ENCODE measurements at regions not wholly inside any gene's neighbourhood (a gene's known extent, or its start where the extent isn't known, plus 50 kb on each side); places are given as distances from the start of the nearest gene placed in this dataset.

- no peak overlapping the region for H3K27ac ChIP-seq (ENCODE audit: insufficient read depth, low read length)
- TF ChIP-seq CTCF (conservative IDR thresholded peaks at IDR 0.05 in 1 of 2, IDR thresholded peaks at IDR 0.05 in 1 of 2; ENCODE audit: low read depth in 1 of 2, low read length in 2 of 2), result no peak
- no peak for TF ChIP-seq EZH2 (IDR thresholded peaks at IDR 0.05; ENCODE audit: low read length, missing control alignments)
- no peak for DNase-seq (ENCODE audit: low read depth in 2 of 2)
- peaks cover 2% of the 10 kb centered on the region for H3K4me1 ChIP-seq (ENCODE audit: control insufficient read depth, extremely low read depth, insufficient read depth, low read length)
- no peaks in the 10 kb centered on the region for H3K79me2 ChIP-seq (ENCODE audit: control insufficient read depth, insufficient read depth, low read length)
- H3K4me2 ChIP-seq (ENCODE audit: extremely low read depth, insufficient read depth, low read length), result no peak overlapping the region
- no peaks in the 10 kb centered on the region for H4K20me1 ChIP-seq (ENCODE audit: control insufficient read depth, extremely low read depth, insufficient read depth, low read length)
- no peaks in the 10 kb centered on the region for H3K9me3 ChIP-seq (ENCODE audit: control insufficient read depth, insufficient read depth, low read depth, low read length)
- H3K27me3 ChIP-seq (ENCODE audit: control insufficient read depth, insufficient read depth, low read length), result peaks cover 23% of the 10 kb centered on the region
- H3K9ac ChIP-seq (ENCODE audit: insufficient read depth, low read length), result no peak overlapping the region
- no peak overlapping the region for H2AFZ ChIP-seq (ENCODE audit: low read length)
- H3K36me3 ChIP-seq (ENCODE audit: control insufficient read depth, insufficient read depth, low read length), result no peaks in the 10 kb centered on the region
- H3K4me3 ChIP-seq (replicated peaks in 1 of 4; ENCODE audit: control extremely low read depth in 1 of 4, insufficient read depth in 1 of 4, low read depth in 3 of 4, low read length in 4 of 4), result no peak overlapping the region
Measured at GRCh38 chr15:70424937-70425411, 327.3 kb upstream of the TLE3 start.

- no peak for DNase-seq (ENCODE audit: low read depth in 2 of 2)
- H3K9ac ChIP-seq (ENCODE audit: insufficient read depth, low read length), result no peak overlapping the region
- H3K79me2 ChIP-seq (ENCODE audit: control insufficient read depth, insufficient read depth, low read length), result no peaks in the 10 kb centered on the region
- H3K9me3 ChIP-seq (ENCODE audit: control insufficient read depth, insufficient read depth, low read depth, low read length), result no peaks in the 10 kb centered on the region
- peaks cover 28% of the 10 kb centered on the region for H3K27me3 ChIP-seq (ENCODE audit: control insufficient read depth, insufficient read depth, low read length)
- no peaks in the 10 kb centered on the region for H3K36me3 ChIP-seq (ENCODE audit: control insufficient read depth, insufficient read depth, low read length)
- no peaks in the 10 kb centered on the region for H4K20me1 ChIP-seq (ENCODE audit: control insufficient read depth, extremely low read depth, insufficient read depth, low read length)
- TF ChIP-seq CTCF (conservative IDR thresholded peaks at IDR 0.05 in 1 of 2, IDR thresholded peaks at IDR 0.05 in 1 of 2; ENCODE audit: low read depth in 1 of 2, low read length in 2 of 2), result no peak
- no peak for TF ChIP-seq EZH2 (IDR thresholded peaks at IDR 0.05; ENCODE audit: low read length, missing control alignments)
- no peak overlapping the region for H3K27ac ChIP-seq (ENCODE audit: insufficient read depth, low read length)
- H3K4me1 ChIP-seq (ENCODE audit: control insufficient read depth, extremely low read depth, insufficient read depth, low read length), result peaks cover 2% of the 10 kb centered on the region
- H3K4me2 ChIP-seq (ENCODE audit: extremely low read depth, insufficient read depth, low read length), result no peak overlapping the region
- H3K4me3 ChIP-seq (replicated peaks in 1 of 4; ENCODE audit: control extremely low read depth in 1 of 4, insufficient read depth in 1 of 4, low read depth in 3 of 4, low read length in 4 of 4), result no peak overlapping the region
- no peak overlapping the region for H2AFZ ChIP-seq (ENCODE audit: low read length)
Measured at GRCh38 chr15:70423267-70423666, 325.6 kb upstream of the TLE3 start.

GRCh38 chr15:70422342-70422741, 324.6 kb upstream of the TLE3 start:
- no peaks in the 10 kb centered on the region for H3K79me2 ChIP-seq (ENCODE audit: control insufficient read depth, insufficient read depth, low read length)
- DNase-seq (ENCODE audit: low read depth in 2 of 2), result no peak
- H2AFZ ChIP-seq (ENCODE audit: low read length), result no peak overlapping the region
- peaks cover 2% of the 10 kb centered on the region for H3K4me1 ChIP-seq (ENCODE audit: control insufficient read depth, extremely low read depth, insufficient read depth, low read length)
- no peaks in the 10 kb centered on the region for H4K20me1 ChIP-seq (ENCODE audit: control insufficient read depth, extremely low read depth, insufficient read depth, low read length)
- H3K4me2 ChIP-seq (ENCODE audit: extremely low read depth, insufficient read depth, low read length), result no peak overlapping the region
- H3K9me3 ChIP-seq (ENCODE audit: control insufficient read depth, insufficient read depth, low read depth, low read length), result no peaks in the 10 kb centered on the region
- H3K9ac ChIP-seq (ENCODE audit: insufficient read depth, low read length), result no peak overlapping the region
- H3K4me3 ChIP-seq (replicated peaks in 1 of 4; ENCODE audit: control extremely low read depth in 1 of 4, insufficient read depth in 1 of 4, low read depth in 3 of 4, low read length in 4 of 4), result no peak overlapping the region
- TF ChIP-seq EZH2 (IDR thresholded peaks at IDR 0.05; ENCODE audit: low read length, missing control alignments) (no peak), CTCF (conservative IDR thresholded peaks at IDR 0.05 in 1 of 2, IDR thresholded peaks at IDR 0.05 in 1 of 2; ENCODE audit: low read depth in 1 of 2, low read length in 2 of 2) (no peak)
- H3K27me3 ChIP-seq (ENCODE audit: control insufficient read depth, insufficient read depth, low read length), result peaks cover 30% of the 10 kb centered on the region
- H3K27ac ChIP-seq (ENCODE audit: insufficient read depth, low read length), result no peak overlapping the region
- H3K36me3 ChIP-seq (ENCODE audit: control insufficient read depth, insufficient read depth, low read length), result no peaks in the 10 kb centered on the region
